Stimulated activated CD4-positive, alpha-beta T cell treated with anti-CD3 and anti-CD28 coated beads, Interleukin-2, amount 100 ng/mL, for 24 hours (primary cell): ENCODE measurements at regions not wholly inside any gene's neighbourhood (a gene's known extent, or its start where the extent isn't known, plus 50 kb on each side); places are given as distances from the start of the nearest gene placed in this dataset.
"Not testable (repeated sequence)": the region's sequence is repeated elsewhere in the genome, so short reads cannot be mapped to it uniquely, and the experiment has no call there.

Experiments used
- DNase-seq, 2 donors: peaks; one replicate each; pipeline ENCODE4 v3.0.0-alpha.2; 2020

DNA sequence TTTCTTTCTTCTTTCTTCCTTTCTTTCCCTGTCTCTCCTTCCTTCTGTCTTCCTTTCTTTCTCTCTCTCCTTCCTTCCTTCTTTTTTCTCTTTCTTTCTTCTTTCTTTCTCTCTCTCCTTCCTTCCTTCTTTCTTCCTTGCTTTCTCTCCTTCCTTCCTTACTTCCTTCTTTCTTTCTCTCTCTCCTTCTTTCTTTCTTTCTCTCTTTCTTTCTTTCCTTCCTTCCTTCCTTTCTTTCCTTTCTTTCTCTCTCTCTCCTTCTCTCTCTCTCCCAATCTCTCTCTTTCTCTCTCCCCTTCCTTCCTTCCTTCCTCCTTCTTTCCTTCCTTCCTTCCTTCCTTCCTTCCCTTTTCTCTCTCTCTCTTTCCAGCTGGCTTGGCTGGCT lies 2806.6 kb downstream of the RPIA start:
- DNase-seq, result not testable (repeated sequence)

- not testable (repeated sequence) for DNase-seq
Observed at GRCh38 chr2:91498513-91499250, 2807.2 kb downstream of the RPIA start.

DNA sequence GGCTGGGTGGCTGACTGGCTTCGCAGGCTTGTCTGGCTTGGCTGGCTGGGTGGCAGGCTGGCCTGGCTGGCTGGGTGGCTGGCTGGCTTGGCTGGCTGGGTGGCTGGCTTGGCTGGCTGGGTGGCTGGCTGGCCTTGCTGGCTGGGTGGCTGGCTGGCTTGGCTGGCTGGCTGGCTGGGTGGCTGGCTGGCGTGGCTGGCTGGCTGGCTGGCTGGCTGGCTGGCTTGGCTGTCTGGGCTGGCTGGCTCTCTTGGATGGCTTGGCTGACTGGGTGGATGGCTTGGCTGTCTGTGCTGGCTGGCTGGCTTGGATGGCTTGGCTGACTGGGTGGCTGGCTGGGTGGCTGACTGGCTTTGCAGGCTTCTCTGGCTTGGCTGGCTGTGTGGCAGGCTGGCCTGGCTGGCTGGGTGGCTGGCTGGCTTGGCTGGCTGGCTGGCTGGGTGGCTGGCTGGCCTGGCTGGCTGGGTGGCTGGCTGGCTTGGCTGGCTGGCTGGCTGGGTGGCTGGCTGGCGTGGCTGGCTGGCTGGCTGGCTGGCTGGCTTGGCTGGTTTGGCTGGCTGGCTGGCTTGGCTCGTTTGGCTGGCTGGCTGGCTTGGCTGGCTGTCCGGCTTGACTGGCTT lies 2808.1 kb downstream of the RPIA start:
- not testable (repeated sequence) for DNase-seq

GRCh38 chr2:91500246-91500977 lies 2808.9 kb downstream of the RPIA start:
- not testable (repeated sequence) for DNase-seq

DNA sequence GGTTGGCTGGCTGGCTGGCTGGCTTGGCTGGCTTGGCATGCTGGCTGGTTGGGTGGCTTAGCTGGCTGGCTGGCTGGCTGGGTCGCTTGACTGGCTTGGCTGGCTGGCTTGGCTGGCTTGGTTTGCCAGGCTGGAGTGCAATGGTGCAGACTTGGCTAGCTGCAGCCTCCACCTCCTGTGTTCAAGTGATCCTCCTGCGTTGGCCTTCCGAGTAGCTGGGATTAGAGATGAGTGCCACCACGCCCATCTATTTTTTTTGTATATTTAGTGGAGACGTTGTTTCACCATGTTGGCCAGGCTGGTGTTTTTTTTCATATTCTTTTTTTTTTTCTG lies 2809.5 kb downstream of the RPIA start:
- not testable (repeated sequence) for DNase-seq

DNA sequence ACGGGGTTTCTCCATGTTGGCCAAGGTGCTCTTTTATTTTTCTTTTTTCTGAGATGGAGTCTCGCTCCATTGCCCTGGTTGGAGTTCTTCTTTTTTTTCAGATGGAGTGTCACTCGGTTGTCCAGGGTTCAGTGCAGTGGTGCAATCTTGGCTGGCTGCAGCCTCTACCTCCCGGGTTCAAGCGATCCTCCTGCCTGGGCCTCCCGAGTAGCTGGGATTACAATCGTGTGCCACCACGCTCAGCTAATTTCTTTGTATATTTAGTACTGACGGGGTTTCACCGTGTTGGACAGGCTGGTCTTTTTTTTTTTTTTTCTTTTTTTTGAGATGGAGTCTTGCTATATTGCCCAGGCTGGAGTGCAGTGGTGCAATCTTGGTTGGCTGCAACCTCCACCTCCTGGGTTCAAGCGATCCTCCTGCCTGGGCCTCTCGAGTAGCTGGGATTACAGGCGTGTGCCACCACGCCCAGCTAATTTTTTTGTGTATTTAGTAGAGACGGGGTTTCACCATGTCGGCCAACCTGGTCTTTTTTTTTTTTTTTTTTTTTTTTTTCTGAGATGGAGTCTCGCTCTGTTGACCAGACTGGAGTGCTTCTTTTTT lies 2810.1 kb downstream of the RPIA start:
- not testable (repeated sequence) for DNase-seq

- not testable (repeated sequence) for DNase-seq
Observed at GRCh38 chr2:91503572-91503958, 2812.1 kb downstream of the RPIA start.

DNA sequence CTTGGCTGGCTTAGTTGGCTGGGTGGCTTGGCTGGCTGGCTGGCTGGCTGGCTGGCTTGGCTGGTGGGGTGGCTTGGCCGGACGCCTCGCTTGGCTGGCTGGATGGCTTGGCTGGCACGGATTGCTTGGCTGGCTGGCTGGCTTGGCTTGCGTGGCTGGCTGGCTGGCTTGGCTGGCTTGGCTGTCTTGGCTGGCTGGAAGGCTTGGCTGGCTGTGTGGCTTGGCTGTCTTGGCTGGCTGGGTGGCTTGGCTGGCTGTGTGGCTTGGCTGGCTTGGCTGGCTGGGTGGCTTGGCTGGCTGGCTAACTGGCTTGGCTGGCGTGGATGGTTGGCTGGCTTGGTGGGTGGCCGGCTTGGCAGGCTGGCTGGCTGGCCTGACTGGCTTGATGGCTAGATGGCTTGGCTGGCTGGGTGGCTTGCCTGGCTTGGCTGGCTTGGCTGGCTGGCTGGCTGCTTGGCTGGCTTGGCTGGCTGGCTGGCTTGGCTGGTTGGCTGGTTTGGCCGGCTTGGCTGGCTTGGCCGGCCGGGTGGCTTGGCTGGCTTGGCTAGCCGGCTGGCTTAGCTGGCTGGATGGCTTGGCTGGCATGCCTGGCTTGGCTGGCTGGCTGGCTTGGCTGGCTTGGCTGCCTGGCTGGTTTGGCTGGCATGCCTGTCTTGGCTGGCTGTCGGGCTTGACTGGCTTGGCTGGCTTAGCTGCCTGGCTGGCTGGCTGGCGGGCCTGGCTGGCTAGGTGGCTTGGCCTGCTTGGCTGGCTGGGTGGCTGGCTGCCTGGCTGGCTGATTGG lies 2812.7 kb downstream of the RPIA start:
- DNase-seq, result not testable (repeated sequence)

DNA sequence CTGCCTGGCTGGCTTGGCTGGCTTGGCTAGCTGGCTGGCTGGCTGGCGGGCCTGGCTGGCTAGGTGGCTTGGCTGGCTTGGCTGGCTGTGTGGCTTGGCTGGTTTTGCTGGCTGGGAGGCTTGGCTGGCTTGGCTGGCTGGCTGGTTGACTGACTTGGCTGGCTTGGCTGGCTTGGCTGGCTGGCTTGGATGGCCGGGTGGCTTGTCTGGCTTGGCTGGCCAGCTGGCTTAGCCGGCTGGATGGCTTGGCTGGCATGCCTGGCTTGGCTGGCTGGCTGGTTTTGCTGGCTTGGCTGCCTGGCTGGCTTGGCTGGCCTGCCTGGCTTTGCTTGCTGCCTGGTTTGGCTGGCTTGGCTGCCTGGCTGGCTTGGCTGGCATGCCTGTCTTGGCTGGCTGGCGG lies 2817.3 kb downstream of the RPIA start:
- DNase-seq, result not testable (repeated sequence)

DNA sequence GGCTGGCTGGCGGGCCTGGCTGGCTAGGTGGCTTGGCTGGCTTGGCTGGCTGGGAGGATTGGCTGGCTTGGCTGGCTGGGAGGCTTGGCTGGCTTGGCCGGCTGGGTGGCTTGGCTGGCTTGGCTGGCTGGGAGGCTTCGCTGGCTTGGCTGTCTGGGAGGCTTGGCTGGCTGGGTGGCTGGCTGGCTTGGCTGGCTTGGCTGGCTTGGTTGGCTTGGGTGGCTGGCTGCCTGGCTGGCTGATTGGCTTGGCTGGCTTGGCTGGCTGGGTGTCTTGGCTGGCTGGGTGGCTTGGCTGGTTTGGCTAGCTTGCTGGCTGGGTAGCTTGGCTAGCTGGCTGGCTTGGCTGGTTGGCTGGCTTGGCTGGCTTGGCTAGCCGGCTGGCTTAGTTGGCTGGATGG lies 2817.8 kb downstream of the RPIA start:
- not testable (repeated sequence) for DNase-seq

- DNase-seq, result not testable (repeated sequence)
Observed at GRCh38 chr2:91511166-91511565, 2819.7 kb downstream of the RPIA start.

DNA sequence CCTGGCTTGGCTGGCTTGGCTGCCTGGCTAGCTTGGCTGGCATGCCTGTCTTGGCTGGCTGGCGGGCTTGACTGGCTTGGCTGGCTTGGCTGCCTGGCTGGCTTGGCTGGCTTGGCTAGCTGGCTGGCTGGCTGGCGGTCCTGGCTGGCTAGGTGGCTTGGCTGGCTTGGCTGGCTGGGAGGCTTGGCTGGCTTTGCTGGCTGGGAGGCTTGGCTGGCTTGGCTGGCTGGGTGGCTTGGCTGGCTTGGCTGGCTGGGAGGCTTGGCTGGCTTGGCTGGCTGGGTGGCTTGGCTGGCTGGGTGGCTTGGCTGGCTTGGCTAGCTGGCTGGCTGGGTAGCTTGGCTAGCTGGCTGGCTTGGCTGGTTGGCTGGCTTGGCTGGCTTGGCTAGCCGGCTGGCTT lies 2824.5 kb downstream of the RPIA start:
- not testable (repeated sequence) for DNase-seq

DNA sequence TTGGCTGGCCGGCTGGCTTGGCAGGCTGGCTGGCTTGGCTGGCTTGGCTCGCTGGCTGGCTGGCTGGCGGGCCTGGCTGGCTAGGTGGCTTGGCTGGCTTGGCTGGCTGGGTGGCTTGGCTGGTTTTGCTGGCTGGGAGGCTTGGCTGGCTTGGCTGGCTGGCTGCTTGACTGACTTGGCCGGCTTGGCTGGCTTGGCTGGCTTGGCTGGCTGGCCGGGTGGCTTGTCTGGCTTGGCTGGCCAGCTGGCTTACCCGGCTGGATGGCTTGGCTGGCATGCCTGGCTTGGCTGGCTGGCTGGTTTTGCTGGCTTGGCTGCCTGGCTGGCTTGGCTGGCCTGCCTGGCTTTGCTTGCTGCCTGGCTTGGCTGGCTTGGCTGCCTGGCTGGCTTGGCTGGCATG lies 2825.2 kb downstream of the RPIA start:
- DNase-seq, result not testable (repeated sequence)

GRCh38 chr2:91517846-91518245 lies 2826.4 kb downstream of the RPIA start:
- DNase-seq, result not testable (repeated sequence)

GRCh38 chr2:91518361-91518981 lies 2827.0 kb downstream of the RPIA start:
- DNase-seq, result not testable (repeated sequence)

DNA sequence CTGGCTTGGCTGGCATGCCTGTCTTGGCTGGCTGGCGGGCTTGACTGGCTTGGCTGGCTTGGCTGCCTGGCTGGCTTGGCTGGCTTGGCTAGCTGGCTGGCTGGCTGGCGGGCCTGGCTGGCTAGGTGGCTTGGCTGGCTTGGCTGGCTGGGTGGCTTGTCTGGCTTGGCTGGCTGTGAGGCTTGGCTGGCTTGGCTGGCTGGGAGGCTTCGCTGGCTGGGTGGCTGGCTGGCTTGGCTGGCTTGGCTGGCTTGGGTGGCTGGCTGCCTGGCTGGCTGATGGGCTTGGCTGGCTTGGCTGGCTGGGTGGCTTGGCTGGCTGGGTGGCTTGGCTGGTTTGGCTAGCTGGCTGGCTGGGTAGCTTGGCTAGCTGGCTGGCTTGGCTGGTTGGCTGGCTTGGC lies 2827.9 kb downstream of the RPIA start:
- DNase-seq, result not testable (repeated sequence)

- DNase-seq, result not testable (repeated sequence)
Observed at GRCh38 chr2:91519914-91520313, 2828.4 kb downstream of the RPIA start.

DNA sequence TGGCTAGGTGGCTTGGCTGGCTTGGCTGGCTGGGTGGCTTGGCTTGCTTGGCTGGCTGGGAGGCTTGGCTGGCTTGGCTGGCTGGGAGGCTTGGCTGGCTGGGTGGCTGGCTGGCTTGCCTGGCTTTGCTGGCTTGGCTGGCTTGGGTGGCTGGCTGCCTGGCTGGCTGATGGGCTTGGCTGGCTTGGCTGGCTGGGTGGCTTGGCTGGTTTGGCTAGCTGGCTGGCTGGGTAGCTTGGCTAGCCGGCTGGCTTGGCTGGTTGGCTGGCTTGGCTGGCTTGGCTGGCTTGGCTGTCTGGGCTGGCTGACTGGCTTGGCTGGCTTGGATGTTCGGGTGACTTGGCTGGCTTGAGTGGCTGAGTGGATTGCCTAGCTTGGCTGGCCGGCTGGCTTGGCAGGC lies 2829.1 kb downstream of the RPIA start:
- DNase-seq, result not testable (repeated sequence)

DNA sequence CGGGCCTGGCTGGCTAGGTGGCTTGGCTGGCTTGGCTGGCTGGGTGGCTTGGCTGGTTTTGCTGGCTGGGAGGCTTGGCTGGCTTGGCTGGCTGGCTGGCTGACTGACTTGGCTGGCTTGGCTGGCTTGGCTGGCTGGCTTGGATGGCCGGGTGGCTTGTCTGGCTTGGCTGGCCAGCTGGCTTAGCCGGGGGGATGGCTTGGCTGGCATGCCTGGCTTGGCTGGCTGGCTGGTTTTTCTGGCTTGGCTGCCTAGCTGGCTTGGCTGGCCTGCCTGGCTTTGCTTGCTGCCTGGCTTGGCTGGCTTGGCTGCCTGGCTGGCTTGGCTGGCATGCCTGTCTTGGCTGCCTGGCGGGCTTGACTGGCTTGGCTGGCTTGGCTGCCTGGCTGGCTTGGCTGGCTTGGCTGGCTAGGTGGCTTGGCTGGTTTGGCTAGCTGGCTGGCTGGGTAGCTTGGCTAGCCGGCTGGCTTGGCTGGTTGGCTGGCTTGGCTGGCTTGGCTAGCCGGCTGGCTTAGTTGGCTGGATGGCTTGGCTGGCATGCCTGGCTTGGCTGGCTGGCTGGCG lies 2829.6 kb downstream of the RPIA start:
- not testable (repeated sequence) for DNase-seq

GRCh38 chr2:91521944-91522343 lies 2830.5 kb downstream of the RPIA start:
- not testable (repeated sequence) for DNase-seq

- DNase-seq, result not testable (repeated sequence)
Observed at GRCh38 chr2:91522877-91523276, 2831.4 kb downstream of the RPIA start.

DNA sequence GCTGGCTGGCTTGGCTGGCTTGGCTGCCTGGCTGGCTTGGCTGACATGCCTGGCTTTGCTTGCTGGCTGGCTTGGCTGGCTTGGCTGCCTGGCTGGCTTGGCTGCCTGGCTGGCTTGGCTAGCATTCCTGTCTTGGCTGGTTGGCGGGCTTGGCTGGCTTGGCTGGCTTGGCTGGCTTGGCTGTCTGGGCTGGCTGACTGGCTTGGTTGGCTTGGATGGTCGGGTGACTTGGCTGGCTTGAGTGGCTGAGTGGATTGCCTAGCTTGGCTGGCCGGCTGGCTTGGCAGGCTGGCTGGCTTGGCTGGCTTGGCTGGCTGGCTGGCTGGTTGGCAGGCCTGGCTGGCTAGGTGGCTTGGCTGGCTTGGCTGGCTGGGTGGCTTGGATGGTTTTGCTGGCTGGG lies 2832.3 kb downstream of the RPIA start:
- DNase-seq, result not testable (repeated sequence)
